WTC11 (cell line): ENCODE measurements at regions not wholly inside any gene's neighbourhood (a gene's known extent, or its start where the extent isn't known, plus 50 kb on each side); places are given as distances from the start of the nearest gene placed in this dataset.

Experiments used
- ATAC-seq: fragments of 200-7000 bp; cut with Tn5 transposase; 2 replicates; pipeline ENCODE4 v1.10.0; 2021; ENCODE audit warnings: mild to moderate bottlenecking, moderate library complexity
- CTCF ChIA-PET: fragments of 300-600 bp; sonication (Branson Sonifier 250); formaldehyde crosslinking; loops from one replicate; lab custom pipeline; 2021; ENCODE audit warnings: antibody characterized with exemption; lab: Charles Lee
- POLR2A ChIA-PET: fragments of 350-600 bp; sonication (Branson Sonifier 250); formaldehyde crosslinking; loops from one replicate; lab custom pipeline; 2021; ENCODE audit warnings: antibody characterized with exemption; lab: Charles Lee
- DNase-seq: peaks from one replicate; pipeline ENCODE4 v3.0.0; 2021; ENCODE audit warnings: low spot score
- H3K27ac Mint-ChIP-seq: 2 replicates; pipeline ENCODE4 v1.8.0; 2021; ENCODE audit warnings: mixed read lengths
- H3K27me3 Mint-ChIP-seq: 2 replicates; pipeline ENCODE4 v1.8.0; 2021; ENCODE audit warnings: low read depth, mild to moderate bottlenecking, moderate library complexity, mixed read lengths
- H3K36me3 Mint-ChIP-seq: 2 replicates; pipeline ENCODE4 v1.8.0; 2021; ENCODE audit warnings: mixed read lengths
- H3K4me1 Mint-ChIP-seq: 2 replicates; pipeline ENCODE4 v1.8.0; 2022; ENCODE audit warnings: mixed read lengths
- H3K4me3 Mint-ChIP-seq: 2 replicates; pipeline ENCODE4 v1.8.0; 2021; ENCODE audit warnings: mild to moderate bottlenecking, moderate library complexity, mixed read lengths
- H3K9me3 Mint-ChIP-seq: 2 replicates; pipeline ENCODE4 v1.8.0; 2021; ENCODE audit warnings: mixed read lengths
- CBFB ChIP-seq: sonication (generic); formaldehyde crosslinking; IDR thresholded peaks from 2 replicates; pipeline ENCODE4 v1.8.1; 2022; ENCODE audit warnings: mild to moderate bottlenecking, low read depth, missing genetic modification reagents
- CREB1 ChIP-seq: sonication (generic); formaldehyde crosslinking; IDR thresholded peaks from 2 replicates; pipeline ENCODE4 v1.8.0; 2023; ENCODE audit warnings: mild to moderate bottlenecking, missing genetic modification reagents
- FOXK1 ChIP-seq: sonication (generic); formaldehyde crosslinking; IDR thresholded peaks from 2 replicates; pipeline ENCODE4 v1.8.0; 2022; ENCODE audit warnings: mild to moderate bottlenecking, moderate library complexity, missing genetic modification reagents
- MYBL2 ChIP-seq: sonication (generic); formaldehyde crosslinking; IDR thresholded peaks from 2 replicates; pipeline ENCODE4 v1.8.1; 2023; ENCODE audit warnings: mild to moderate bottlenecking, moderate library complexity, missing genetic modification reagents
- OVOL2 ChIP-seq: fragments of 250-450 bp; sonication (Bioruptor Pico); IDR thresholded peaks from 2 replicates; pipeline ENCODE4 v1.9.0; 2021; ENCODE audit warnings: mild to moderate bottlenecking, borderline replicate concordance
- PRRX2 ChIP-seq: fragments of 250-450 bp; sonication (Bioruptor Pico); IDR thresholded peaks from 2 replicates; pipeline ENCODE4 v1.8.0; 2021; ENCODE audit warnings: mild to moderate bottlenecking
- SOX15 ChIP-seq: fragments of 250-450 bp; sonication (Bioruptor Pico); IDR thresholded peaks from 2 replicates; pipeline ENCODE4 v1.9.0; 2021; ENCODE audit warnings: mild to moderate bottlenecking
- ZBTB21 ChIP-seq: sonication (generic); formaldehyde crosslinking; IDR thresholded peaks from 2 replicates; pipeline ENCODE4 v1.8.1; 2023; ENCODE audit warnings: mild to moderate bottlenecking, missing genetic modification reagents, borderline replicate concordance
- ZNF121 ChIP-seq: sonication (generic); formaldehyde crosslinking; IDR thresholded peaks from 2 replicates; pipeline ENCODE4 v1.8.0; 2023; ENCODE audit warnings: missing genetic modification reagents
- ZNF138 ChIP-seq: sonication (generic); formaldehyde crosslinking; conservative IDR thresholded peaks from 2 replicates; pipeline ENCODE4 v1.8.1; 2022; ENCODE audit warnings: mild to moderate bottlenecking, moderate library complexity, missing genetic modification reagents
- ZNF219 ChIP-seq: sonication (generic); formaldehyde crosslinking; IDR thresholded peaks from 2 replicates; pipeline ENCODE4 v1.8.0; 2023; ENCODE audit warnings: missing genetic modification reagents, mild to moderate bottlenecking, borderline replicate concordance
- ZNF263 ChIP-seq: sonication (generic); formaldehyde crosslinking; IDR thresholded peaks from 2 replicates; pipeline ENCODE4 v1.8.1; 2022; ENCODE audit warnings: low read depth, mild to moderate bottlenecking, moderate library complexity, missing genetic modification reagents
- TF ChIP-seq, protein P1 (sequence below): sonication (generic); formaldehyde crosslinking; conservative IDR thresholded peaks from 2 replicates; pipeline ENCODE4 v1.8.1; 2022; ENCODE audit warnings: mild to moderate bottlenecking, missing genetic modification reagents
- TF ChIP-seq, protein P2 (sequence below): sonication (generic); formaldehyde crosslinking; IDR thresholded peaks from 2 replicates; pipeline ENCODE4 v1.8.0; 2023; ENCODE audit warnings: mild to moderate bottlenecking, missing genetic modification reagents
- TF ChIP-seq, protein P3 (sequence below): fragments of 250-450 bp; sonication (Bioruptor Pico); IDR thresholded peaks from 2 replicates; pipeline ENCODE4 v1.9.0; 2021; ENCODE audit warnings: mild to moderate bottlenecking
- TF ChIP-seq, protein P4 (sequence below): sonication (generic); formaldehyde crosslinking; IDR thresholded peaks from 2 replicates; pipeline ENCODE4 v1.8.1; 2023; ENCODE audit warnings: mild to moderate bottlenecking, missing genetic modification reagents
- TF ChIP-seq, protein P5 (sequence below): sonication (generic); formaldehyde crosslinking; IDR thresholded peaks from 2 replicates; pipeline ENCODE4 v1.8.0; 2022; ENCODE audit warnings: mild to moderate bottlenecking, missing genetic modification reagents
- TF ChIP-seq, protein P6 (sequence below): fragments of 200-600 bp; IDR thresholded peaks from 2 replicates; pipeline ENCODE4 v1.8.0; 2022; ENCODE audit warnings: antibody characterized with exemption

DNA sequence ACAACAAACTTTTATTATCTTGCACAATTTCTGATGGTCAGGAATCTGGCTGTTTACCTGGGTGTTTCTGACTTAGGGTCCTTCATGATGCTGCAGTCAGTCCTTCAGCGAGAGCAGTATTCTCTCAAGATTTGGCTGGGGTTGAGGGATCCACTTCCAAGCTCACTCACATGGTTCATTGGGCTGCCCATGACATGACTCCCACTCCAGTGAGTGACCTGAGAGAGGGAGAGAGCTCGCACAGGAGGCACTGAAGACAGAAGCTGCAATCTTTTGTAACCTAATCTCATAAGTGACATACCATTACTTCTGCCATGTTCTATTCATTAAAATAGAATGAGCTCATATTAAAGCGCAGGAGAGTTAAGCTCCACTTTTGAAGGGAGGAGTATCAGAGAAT is 212.6 kb downstream of the SPATA31D1 start:
- H3K9me3 Mint-ChIP-seq = 0 out of 2 replicates have a peak, but pooled peaks cover 4% of the 10 kb centered on the region
- ChIA-PET CTCF (no interaction called here), POLR2A (no interaction called here)
- TF ChIP-seq ZNF263 (CRISPR knock-in tag) (no peak), SOX15 (CRISPR knock-in tag) (no peak), CREB1 (no peak), PRRX2 (CRISPR knock-in tag) (no peak), CBFB (CRISPR knock-in tag) (no peak), ZBTB21 (CRISPR knock-in tag) (no peak), ZNF219 (CRISPR knock-in tag) (no peak), ZNF121 (CRISPR knock-in tag) (no peak), ZNF138 (CRISPR knock-in tag) (no peak), FOXK1 (CRISPR knock-in tag) (no peak), MYBL2 (no peak), OVOL2 (CRISPR knock-in tag) (no peak)
- TF ChIP-seq, protein P1, sequence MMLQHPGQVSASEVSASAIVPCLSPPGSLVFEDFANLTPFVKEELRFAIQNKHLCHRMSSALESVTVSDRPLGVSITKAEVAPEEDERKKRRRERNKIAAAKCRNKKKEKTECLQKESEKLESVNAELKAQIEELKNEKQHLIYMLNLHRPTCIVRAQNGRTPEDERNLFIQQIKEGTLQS (CRISPR knock-in tag) = no peak
- TF ChIP-seq, protein P2, sequence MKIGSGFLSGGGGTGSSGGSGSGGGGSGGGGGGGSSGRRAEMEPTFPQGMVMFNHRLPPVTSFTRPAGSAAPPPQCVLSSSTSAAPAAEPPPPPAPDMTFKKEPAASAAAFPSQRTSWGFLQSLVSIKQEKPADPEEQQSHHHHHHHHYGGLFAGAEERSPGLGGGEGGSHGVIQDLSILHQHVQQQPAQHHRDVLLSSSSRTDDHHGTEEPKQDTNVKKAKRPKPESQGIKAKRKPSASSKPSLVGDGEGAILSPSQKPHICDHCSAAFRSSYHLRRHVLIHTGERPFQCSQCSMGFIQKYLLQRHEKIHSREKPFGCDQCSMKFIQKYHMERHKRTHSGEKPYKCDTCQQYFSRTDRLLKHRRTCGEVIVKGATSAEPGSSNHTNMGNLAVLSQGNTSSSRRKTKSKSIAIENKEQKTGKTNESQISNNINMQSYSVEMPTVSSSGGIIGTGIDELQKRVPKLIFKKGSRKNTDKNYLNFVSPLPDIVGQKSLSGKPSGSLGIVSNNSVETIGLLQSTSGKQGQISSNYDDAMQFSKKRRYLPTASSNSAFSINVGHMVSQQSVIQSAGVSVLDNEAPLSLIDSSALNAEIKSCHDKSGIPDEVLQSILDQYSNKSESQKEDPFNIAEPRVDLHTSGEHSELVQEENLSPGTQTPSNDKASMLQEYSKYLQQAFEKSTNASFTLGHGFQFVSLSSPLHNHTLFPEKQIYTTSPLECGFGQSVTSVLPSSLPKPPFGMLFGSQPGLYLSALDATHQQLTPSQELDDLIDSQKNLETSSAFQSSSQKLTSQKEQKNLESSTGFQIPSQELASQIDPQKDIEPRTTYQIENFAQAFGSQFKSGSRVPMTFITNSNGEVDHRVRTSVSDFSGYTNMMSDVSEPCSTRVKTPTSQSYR (CRISPR knock-in tag) = no peak
- TF ChIP-seq, protein P3, sequence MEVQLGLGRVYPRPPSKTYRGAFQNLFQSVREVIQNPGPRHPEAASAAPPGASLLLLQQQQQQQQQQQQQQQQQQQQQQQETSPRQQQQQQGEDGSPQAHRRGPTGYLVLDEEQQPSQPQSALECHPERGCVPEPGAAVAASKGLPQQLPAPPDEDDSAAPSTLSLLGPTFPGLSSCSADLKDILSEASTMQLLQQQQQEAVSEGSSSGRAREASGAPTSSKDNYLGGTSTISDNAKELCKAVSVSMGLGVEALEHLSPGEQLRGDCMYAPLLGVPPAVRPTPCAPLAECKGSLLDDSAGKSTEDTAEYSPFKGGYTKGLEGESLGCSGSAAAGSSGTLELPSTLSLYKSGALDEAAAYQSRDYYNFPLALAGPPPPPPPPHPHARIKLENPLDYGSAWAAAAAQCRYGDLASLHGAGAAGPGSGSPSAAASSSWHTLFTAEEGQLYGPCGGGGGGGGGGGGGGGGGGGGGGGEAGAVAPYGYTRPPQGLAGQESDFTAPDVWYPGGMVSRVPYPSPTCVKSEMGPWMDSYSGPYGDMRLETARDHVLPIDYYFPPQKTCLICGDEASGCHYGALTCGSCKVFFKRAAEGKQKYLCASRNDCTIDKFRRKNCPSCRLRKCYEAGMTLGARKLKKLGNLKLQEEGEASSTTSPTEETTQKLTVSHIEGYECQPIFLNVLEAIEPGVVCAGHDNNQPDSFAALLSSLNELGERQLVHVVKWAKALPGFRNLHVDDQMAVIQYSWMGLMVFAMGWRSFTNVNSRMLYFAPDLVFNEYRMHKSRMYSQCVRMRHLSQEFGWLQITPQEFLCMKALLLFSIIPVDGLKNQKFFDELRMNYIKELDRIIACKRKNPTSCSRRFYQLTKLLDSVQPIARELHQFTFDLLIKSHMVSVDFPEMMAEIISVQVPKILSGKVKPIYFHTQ (CRISPR knock-in tag) = no peak
- TF ChIP-seq, protein P4, sequence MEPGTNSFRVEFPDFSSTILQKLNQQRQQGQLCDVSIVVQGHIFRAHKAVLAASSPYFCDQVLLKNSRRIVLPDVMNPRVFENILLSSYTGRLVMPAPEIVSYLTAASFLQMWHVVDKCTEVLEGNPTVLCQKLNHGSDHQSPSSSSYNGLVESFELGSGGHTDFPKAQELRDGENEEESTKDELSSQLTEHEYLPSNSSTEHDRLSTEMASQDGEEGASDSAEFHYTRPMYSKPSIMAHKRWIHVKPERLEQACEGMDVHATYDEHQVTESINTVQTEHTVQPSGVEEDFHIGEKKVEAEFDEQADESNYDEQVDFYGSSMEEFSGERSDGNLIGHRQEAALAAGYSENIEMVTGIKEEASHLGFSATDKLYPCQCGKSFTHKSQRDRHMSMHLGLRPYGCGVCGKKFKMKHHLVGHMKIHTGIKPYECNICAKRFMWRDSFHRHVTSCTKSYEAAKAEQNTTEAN = no peak
- TF ChIP-seq, protein P5, sequence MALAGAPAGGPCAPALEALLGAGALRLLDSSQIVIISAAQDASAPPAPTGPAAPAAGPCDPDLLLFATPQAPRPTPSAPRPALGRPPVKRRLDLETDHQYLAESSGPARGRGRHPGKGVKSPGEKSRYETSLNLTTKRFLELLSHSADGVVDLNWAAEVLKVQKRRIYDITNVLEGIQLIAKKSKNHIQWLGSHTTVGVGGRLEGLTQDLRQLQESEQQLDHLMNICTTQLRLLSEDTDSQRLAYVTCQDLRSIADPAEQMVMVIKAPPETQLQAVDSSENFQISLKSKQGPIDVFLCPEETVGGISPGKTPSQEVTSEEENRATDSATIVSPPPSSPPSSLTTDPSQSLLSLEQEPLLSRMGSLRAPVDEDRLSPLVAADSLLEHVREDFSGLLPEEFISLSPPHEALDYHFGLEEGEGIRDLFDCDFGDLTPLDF (CRISPR knock-in tag) = no peak
- TF ChIP-seq, protein P6, sequence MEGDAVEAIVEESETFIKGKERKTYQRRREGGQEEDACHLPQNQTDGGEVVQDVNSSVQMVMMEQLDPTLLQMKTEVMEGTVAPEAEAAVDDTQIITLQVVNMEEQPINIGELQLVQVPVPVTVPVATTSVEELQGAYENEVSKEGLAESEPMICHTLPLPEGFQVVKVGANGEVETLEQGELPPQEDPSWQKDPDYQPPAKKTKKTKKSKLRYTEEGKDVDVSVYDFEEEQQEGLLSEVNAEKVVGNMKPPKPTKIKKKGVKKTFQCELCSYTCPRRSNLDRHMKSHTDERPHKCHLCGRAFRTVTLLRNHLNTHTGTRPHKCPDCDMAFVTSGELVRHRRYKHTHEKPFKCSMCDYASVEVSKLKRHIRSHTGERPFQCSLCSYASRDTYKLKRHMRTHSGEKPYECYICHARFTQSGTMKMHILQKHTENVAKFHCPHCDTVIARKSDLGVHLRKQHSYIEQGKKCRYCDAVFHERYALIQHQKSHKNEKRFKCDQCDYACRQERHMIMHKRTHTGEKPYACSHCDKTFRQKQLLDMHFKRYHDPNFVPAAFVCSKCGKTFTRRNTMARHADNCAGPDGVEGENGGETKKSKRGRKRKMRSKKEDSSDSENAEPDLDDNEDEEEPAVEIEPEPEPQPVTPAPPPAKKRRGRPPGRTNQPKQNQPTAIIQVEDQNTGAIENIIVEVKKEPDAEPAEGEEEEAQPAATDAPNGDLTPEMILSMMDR = no peak
- H3K27me3 Mint-ChIP-seq = no peaks in the 10 kb centered on the region
- H3K36me3 Mint-ChIP-seq = no peaks in the 10 kb centered on the region
- H3K4me3 Mint-ChIP-seq = no peak overlapping the region
- peaks cover 39% of the 10 kb centered on the region for H3K4me1 Mint-ChIP-seq
- H3K27ac Mint-ChIP-seq = no peak overlapping the region
- DNase-seq = no peak
- no peak for ATAC-seq
